ENCODE measurements at regions not wholly inside any gene's neighbourhood (a gene's known extent, or its start where the extent isn't known, plus 50 kb on each side); places are given as distances from the start of the nearest gene placed in this dataset.
"Not testable (repeated sequence)": the region's sequence is repeated elsewhere in the genome, so short reads cannot be mapped to it uniquely, and the experiment has no call there.

DNA sequence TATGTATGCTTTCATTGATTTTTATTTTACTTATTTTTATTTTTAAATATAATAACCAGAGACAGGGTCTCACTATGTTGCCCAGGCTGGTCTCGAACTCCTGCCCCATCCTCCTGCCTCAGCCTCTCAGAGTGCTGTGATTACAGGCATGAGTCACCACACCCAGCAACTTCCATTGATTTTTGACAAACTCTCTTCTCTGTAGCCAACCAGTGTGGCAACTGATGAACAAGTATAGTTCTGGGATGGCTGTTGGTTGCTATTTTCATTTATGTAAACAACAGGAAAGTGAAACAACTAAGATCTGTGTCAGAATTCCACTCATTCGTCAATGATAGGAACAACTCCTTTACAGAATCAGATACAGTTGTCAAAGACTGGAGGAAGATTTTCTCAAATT, 356.7 kb upstream of the JARID2 start:
- Histone ChIP-seq H3K4me3 (ENCODE audit: low read depth, low read length) (no peak overlapping the region), H3K4me1 (no peaks in the 10 kb centered on the region), H3K36me3 (ENCODE audit: control insufficient read depth, insufficient read depth, low read length) (no peaks in the 10 kb centered on the region), H3K9me3 (no peaks in the 10 kb centered on the region), H3K27me3 (replicated peaks; ENCODE audit: control insufficient read depth, insufficient read depth, low read length) (no peaks in the 10 kb centered on the region)
- TF ChIP-seq, protein P1, sequence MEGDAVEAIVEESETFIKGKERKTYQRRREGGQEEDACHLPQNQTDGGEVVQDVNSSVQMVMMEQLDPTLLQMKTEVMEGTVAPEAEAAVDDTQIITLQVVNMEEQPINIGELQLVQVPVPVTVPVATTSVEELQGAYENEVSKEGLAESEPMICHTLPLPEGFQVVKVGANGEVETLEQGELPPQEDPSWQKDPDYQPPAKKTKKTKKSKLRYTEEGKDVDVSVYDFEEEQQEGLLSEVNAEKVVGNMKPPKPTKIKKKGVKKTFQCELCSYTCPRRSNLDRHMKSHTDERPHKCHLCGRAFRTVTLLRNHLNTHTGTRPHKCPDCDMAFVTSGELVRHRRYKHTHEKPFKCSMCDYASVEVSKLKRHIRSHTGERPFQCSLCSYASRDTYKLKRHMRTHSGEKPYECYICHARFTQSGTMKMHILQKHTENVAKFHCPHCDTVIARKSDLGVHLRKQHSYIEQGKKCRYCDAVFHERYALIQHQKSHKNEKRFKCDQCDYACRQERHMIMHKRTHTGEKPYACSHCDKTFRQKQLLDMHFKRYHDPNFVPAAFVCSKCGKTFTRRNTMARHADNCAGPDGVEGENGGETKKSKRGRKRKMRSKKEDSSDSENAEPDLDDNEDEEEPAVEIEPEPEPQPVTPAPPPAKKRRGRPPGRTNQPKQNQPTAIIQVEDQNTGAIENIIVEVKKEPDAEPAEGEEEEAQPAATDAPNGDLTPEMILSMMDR (IDR thresholded peaks at IDR 0.05; ENCODE audit: insufficient read depth in 1 of 2, low read depth in 1 of 2, low read length in 1 of 2, severe bottlenecking in 1 of 2, unreplicated experiment in 1 of 2) = no peak
- POLR2A ChIA-PET = no interaction called here
- H3K4me3 Mint-ChIP-seq (ENCODE audit: unreplicated experiment) = no peak overlapping the region
- intact Hi-C loops (cut with micrococcal nuclease; ENCODE audit: unreplicated experiment) = no loop called here
- no peak for DNase-seq
- H3K9me3 Mint-ChIP-seq (ENCODE audit: unreplicated experiment) = no peaks in the 10 kb centered on the region
- CTCF ChIA-PET = interaction anchor here (0.5 kb wide), 1 partner anchor 70 kb away, joined by 7 read pairs; no protein-coding TSS in a partner anchor
- no peak overlapping the region for H3K27ac Mint-ChIP-seq (ENCODE audit: unreplicated experiment)
- H3K4me1 Mint-ChIP-seq (ENCODE audit: low read depth, unreplicated experiment) = no peaks in the 10 kb centered on the region
- no peaks in the 10 kb centered on the region for H3K27me3 Mint-ChIP-seq (ENCODE audit: insufficient read depth, unreplicated experiment)
- no peaks in the 10 kb centered on the region for H3K36me3 Mint-ChIP-seq (ENCODE audit: insufficient read depth, unreplicated experiment)
- no TSS peak for BruUV-seq (replicated peaks)

- no peak overlapping the region for H3K4me3 ChIP-seq (ENCODE audit: low read depth, low read length)
- Mint-ChIP-seq H3K27ac (ENCODE audit: unreplicated experiment) (no peak overlapping the region), H3K36me3 (ENCODE audit: insufficient read depth, unreplicated experiment) (no peaks in the 10 kb centered on the region), H3K27me3 (ENCODE audit: insufficient read depth, unreplicated experiment) (no peaks in the 10 kb centered on the region), H3K4me3 (ENCODE audit: unreplicated experiment) (no peak overlapping the region), H3K4me1 (ENCODE audit: low read depth, unreplicated experiment) (no peaks in the 10 kb centered on the region), H3K9me3 (ENCODE audit: unreplicated experiment) (no peaks in the 10 kb centered on the region)
- H3K4me1 ChIP-seq = no peaks in the 10 kb centered on the region
- ChIA-PET POLR2A (no interaction called here), CTCF (interaction anchor here (0.5 kb wide), 1 partner anchor 70 kb away, joined by 7 read pairs; no protein-coding TSS in a partner anchor)
- DNase-seq = no peak
- no peaks in the 10 kb centered on the region for H3K9me3 ChIP-seq
- no TSS peak for BruUV-seq (replicated peaks)
- no peaks in the 10 kb centered on the region for H3K36me3 ChIP-seq (ENCODE audit: control insufficient read depth, insufficient read depth, low read length)
- intact Hi-C loops (cut with micrococcal nuclease; ENCODE audit: unreplicated experiment) = no loop called here
- TF ChIP-seq, protein P1 (IDR thresholded peaks at IDR 0.05; ENCODE audit: insufficient read depth in 1 of 2, low read depth in 1 of 2, low read length in 1 of 2, severe bottlenecking in 1 of 2, unreplicated experiment in 1 of 2) = no peak
- H3K27me3 ChIP-seq (replicated peaks; ENCODE audit: control insufficient read depth, insufficient read depth, low read length) = no peaks in the 10 kb centered on the region
Observed at GRCh38 chr6:14889611-14890593, 356.0 kb upstream of the JARID2 start.

- DNase-seq; POLR2A ChIA-PET; H3K9me3 ChIP-seq; H3K36me3 Mint-ChIP-seq (ENCODE audit: insufficient read depth, unreplicated experiment); intact Hi-C loops (cut with micrococcal nuclease; ENCODE audit: unreplicated experiment); H3K4me1 Mint-ChIP-seq (ENCODE audit: low read depth, unreplicated experiment); H3K4me1 ChIP-seq; CTCF ChIA-PET; H3K27me3 ChIP-seq (replicated peaks; ENCODE audit: control insufficient read depth, insufficient read depth, low read length); H3K27ac Mint-ChIP-seq (ENCODE audit: unreplicated experiment); H3K4me3 ChIP-seq (ENCODE audit: low read depth, low read length); BruUV-seq (replicated peaks); H3K27me3 Mint-ChIP-seq (ENCODE audit: insufficient read depth, unreplicated experiment); H3K4me3 Mint-ChIP-seq (ENCODE audit: unreplicated experiment); H3K9me3 Mint-ChIP-seq (ENCODE audit: unreplicated experiment); H3K36me3 ChIP-seq (ENCODE audit: control insufficient read depth, insufficient read depth, low read length): not testable (repeated sequence)
Observed at GRCh38 chr6:14891820-14892375, 354.0 kb upstream of the JARID2 start.

All from Caco-2 (cell line).